ENCODE measurements at regions not wholly inside any gene's neighbourhood (a gene's known extent, or its start where the extent isn't known, plus 50 kb on each side); places are given as distances from the start of the nearest gene placed in this dataset.

- no peak for DNase-seq (ENCODE audit: low read depth)
These were observed 269.1 kb downstream of the MTRR start for GRCh38 chr5:8137941-8138550.

DNA sequence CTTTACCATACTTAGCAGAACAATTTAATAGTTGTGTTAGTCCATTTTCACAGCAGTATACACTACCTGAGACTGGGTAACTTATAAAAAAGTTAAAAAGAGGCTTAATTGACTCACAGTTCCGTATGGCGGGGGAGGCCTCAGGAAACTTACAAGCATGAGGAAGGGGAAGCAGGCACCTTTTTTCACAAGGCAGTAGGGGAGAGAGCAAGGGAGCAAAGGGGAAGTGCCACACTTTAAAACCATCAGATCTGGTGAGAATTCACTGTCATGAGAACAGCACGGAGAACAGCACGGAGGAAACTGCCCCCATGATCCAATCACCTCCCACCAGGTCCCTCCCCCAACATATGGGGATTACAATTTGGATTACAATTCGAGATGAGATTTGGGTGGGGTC is 269.9 kb downstream of the MTRR start:
- DNase-seq (ENCODE audit: low read depth) = no peak

GRCh38 chr5:8150791-8151190 is 281.8 kb downstream of the MTRR start:
- DNase-seq (ENCODE audit: low read depth) = no peak

GRCh38 chr5:8156706-8157105 is 287.8 kb downstream of the MTRR start:
- DNase-seq (ENCODE audit: low read depth) = no peak

- DNase-seq (ENCODE audit: low read depth) = no peak
These were observed 288.4 kb downstream of the MTRR start for GRCh38 chr5:8157320-8157822.

DNA sequence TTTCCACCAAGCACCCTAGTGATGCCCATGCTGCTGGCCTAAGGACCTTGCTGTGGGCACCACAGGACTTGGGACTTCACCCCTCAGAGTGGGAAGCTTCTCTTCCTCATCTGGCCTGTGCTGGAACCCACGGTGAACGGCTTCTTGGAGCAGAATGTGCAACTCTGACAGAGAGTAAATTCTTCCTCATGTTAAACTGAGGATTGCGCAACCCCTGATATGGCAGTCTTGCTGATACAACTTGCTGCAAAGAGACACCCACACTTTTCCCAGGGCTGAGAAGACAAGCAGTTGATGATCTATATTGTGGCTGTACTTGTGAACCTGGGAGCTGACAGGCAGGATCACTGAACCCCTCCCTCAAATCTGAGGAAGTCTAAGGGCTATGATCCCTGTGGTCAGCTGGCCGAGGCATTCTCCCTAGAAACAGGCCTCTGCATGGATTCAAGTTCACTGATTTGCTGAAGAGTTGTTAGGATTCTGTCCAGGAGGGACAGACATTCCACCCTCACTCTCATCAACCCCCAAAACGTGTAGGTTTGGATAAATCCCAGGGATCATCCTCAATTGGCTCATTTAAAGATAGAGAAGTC is 307.2 kb downstream of the MTRR start:
- no peak for DNase-seq (ENCODE audit: low read depth)

- DNase-seq (ENCODE audit: low read depth) = no peak
These were observed 315.6 kb downstream of the MTRR start for GRCh38 chr5:8184455-8185063.

GRCh38 chr5:8185852-8186251 is 316.9 kb downstream of the MTRR start:
- no peak for DNase-seq (ENCODE audit: low read depth)

DNA sequence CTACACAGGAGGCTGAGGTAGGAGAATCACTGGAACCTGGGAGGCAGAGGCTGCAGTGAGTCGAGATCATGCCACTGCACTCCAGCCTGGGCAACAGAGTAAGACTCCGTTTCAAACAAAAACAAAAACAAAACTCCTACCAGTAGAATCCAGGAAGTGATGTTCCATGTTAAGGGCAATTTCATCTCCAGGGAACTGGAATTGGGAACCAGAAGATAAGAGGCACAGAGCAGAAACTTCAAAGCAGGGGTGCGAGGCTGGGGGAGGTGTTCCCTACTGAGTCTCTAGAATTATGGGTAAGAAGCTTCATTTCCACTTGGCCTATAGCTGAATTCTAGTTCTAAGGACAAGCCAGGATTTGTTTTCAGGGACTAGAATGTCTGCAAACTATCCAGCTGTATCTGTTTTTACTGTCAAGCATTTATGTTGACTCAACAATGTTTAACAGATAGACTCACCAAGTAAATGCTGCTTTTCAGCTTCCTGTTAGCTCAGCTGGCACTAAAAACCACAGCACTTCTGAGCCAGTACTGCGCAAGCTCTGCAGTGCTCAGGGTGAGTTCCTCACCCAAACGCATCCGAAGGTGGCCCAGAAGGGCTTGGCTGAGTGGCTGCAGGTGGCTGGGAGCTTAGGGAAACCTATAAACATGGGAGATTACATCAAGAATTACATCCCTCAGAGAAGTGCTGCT is 320.1 kb downstream of the MTRR start:
- DNase-seq (ENCODE audit: low read depth) = no peak

GRCh38 chr5:8192840-8193239 is 323.9 kb downstream of the MTRR start:
- DNase-seq (ENCODE audit: low read depth) = no peak

GRCh38 chr5:8196061-8196460 is 327.1 kb downstream of the MTRR start:
- DNase-seq (ENCODE audit: low read depth) = no peak

DNA sequence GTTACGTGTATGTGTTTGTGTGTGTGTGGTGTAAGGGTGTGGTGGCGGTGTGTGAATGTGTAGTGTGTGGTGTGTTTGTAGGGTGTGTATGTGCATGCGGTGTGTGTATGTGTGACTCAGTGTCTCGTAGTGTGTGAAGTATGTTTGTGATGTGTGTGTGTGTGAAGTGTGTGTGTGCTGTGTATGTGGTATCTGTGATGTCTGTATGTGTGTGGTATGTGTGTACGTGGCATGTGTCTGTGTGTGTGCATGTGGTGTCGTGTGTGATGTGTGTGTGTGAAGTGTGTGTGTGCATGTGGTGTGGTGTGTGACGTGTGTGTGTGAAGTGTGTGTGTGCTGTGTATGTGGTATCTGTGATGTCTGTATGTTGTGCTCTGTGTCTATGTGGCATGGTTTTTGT is 339.4 kb downstream of the MTRR start:
- no peak for DNase-seq (ENCODE audit: low read depth)

GRCh38 chr5:8209500-8209899 is 340.6 kb downstream of the MTRR start:
- DNase-seq (ENCODE audit: low read depth) = no peak

- no peak for DNase-seq (ENCODE audit: low read depth)
These were observed 344.8 kb downstream of the MTRR start for GRCh38 chr5:8213701-8214240.

- no peak for DNase-seq (ENCODE audit: low read depth)
These were observed 348.0 kb downstream of the MTRR start for GRCh38 chr5:8216921-8217320.

GRCh38 chr5:8226148-8226547 is 357.2 kb downstream of the MTRR start:
- DNase-seq (ENCODE audit: low read depth) = no peak

DNA sequence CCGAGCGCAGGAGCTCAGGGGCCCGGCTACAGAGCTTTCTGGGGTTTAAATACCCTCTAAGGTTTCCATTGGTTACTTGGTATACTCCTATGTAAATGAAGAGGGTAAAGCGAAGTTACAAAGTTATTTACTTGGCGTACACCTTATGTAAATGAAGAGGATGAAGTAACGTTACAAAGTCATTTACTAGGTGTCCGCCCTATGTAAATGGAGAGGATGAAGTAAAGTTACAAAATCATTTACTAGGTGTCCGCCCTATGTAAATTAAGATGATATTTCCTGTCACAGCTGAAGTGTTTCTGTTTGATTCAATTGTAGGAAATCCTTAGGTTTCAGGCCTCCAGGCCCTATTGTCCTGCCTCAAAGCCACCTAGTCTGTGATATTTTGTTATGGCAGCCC is 358.2 kb downstream of the MTRR start:
- no peak for DNase-seq (ENCODE audit: low read depth)

- DNase-seq (ENCODE audit: low read depth) = no peak
These were observed 360.6 kb downstream of the MTRR start for GRCh38 chr5:8229551-8229950.

DNA sequence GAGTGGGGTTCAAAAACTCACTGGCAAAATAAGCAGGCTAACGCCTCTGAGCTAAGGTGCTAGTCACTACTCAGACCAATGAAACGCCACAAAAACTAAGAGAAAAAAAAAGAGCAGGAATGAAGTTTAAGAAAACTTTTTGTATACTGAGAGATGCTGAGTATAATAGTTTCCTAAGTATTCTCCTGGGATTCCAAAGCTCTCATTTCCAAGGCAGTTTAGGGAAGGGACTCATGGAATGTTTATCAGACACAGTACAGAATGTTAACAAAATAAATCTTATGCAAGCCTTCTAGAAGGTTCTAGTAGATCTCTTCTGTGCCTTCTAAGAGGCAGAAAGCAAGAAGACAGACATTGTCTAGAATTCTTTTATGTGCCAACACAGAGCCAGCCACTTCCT is 361.9 kb downstream of the MTRR start:
- DNase-seq (ENCODE audit: low read depth) = no peak

GRCh38 chr5:8233479-8233878 is 364.5 kb downstream of the MTRR start:
- no peak for DNase-seq (ENCODE audit: low read depth)

DNA sequence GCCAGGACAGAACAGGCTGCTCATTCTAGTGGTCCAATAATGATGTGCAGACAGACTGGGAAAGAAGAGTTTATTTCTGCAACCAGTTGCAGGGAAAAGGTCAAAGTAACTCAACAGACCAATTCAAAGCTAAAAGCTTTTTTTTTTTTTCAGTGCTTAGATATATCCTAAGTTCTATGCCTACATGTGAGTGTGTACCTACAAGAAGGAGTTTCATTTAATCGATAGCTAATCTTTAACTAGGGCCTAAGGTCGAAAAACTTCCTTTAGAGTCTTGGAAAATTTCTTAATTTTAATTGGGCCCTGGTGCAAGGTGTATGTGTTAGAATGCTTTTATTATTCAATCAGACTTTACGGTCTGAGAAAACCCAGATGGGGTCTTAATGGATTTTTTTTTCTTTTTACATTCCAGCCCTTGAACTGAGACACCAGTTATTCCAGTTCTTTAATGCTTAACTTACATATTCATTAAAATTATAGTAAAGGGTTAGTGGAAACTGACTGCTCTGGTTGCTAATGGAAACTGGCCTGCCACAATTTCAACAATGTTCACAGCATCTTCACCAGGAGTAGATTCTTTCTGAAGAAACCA is 365.3 kb downstream of the MTRR start:
- DNase-seq (ENCODE audit: low read depth) = no peak

- no peak for DNase-seq (ENCODE audit: low read depth)
These were observed 369.1 kb downstream of the MTRR start for GRCh38 chr5:8238080-8238479.
